CD4-positive, alpha-beta T cell (primary cell): ENCODE measurements at regions not wholly inside any gene's neighbourhood (a gene's known extent, or its start where the extent isn't known, plus 50 kb on each side); places are given as distances from the start of the nearest gene placed in this dataset.

Experiments
- ATAC-seq: fragments of 200-7000 bp; cut with Tn5 transposase; one replicate; pipeline ENCODE4 v1.10.0; 2022; ENCODE audit warnings: mild to moderate bottlenecking; ENCODE audit not compliant: poor library complexity
- CTCF ChIA-PET: fragments of 350-600 bp; sonication (Branson Sonifier 250); formaldehyde crosslinking; loops from one replicate; lab custom pipeline; 2021; ENCODE audit warnings: antibody characterized with exemption, inconsistent platforms; lab: Charles Lee
- POLR2A ChIA-PET: fragments of 350-600 bp; sonication (Branson Sonifier 250); formaldehyde crosslinking; loops from one replicate; lab custom pipeline; 2021; ENCODE audit warnings: antibody characterized with exemption, inconsistent platforms; lab: Charles Lee
- DNase-seq, 14 experiments: peaks; one replicate each; pipeline ENCODE4 v3.0.0-alpha.2; 2013 to 2020; ENCODE audit warnings: mixed read lengths in 2 of 14
- H3K27ac ChIP-seq, 2 donors: one replicate each; pipeline versions ENCODE4 v1.5.1 to v1.7.0; 2013; ENCODE audit warnings: low read length in 2 of 2, low read depth in 1 of 2, mild to moderate bottlenecking in 1 of 2
- H3K27me3 ChIP-seq, 2 experiments: 1 replicate in 1 of 2; 2 replicates in 1 of 2; pipeline versions ENCODE4 v1.6.1 to v1.7.0; 2013; ENCODE audit warnings: low read length in 2 of 2, control low read depth in 1 of 2, mild to moderate bottlenecking in 1 of 2, moderate library complexity in 1 of 2; ENCODE audit not compliant: insufficient read depth in 2 of 2, control insufficient read depth in 1 of 2
- H3K36me3 ChIP-seq: one replicate; pipeline ENCODE4 v1.6.1; 2013; ENCODE audit warnings: low read length, control low read depth; ENCODE audit not compliant: insufficient read depth
- H3K4me1 ChIP-seq: one replicate; pipeline ENCODE4 v1.6.1; 2013; ENCODE audit warnings: low read length, control low read depth; ENCODE audit not compliant: insufficient read depth
- H3K4me3 ChIP-seq: one replicate; pipeline ENCODE4 v1.5.1; 2013; ENCODE audit warnings: mild to moderate bottlenecking, low read length, moderate library complexity
- H3K9me3 ChIP-seq, 2 experiments: 1 replicate in 1 of 2; 2 replicates in 1 of 2; pipeline versions ENCODE4 v1.6.1 to v1.7.0; 2013; ENCODE audit warnings: low read length in 2 of 2, mild to moderate bottlenecking in 2 of 2, control low read depth in 1 of 2, moderate library complexity in 1 of 2; ENCODE audit not compliant: control insufficient read depth in 1 of 2, insufficient read depth in 1 of 2
- H3K27ac Mint-ChIP-seq: one replicate; pipeline ENCODE4 v1.8.0; 2020; ENCODE audit warnings: mixed read lengths
- H3K27me3 Mint-ChIP-seq: one replicate; pipeline ENCODE4 v1.8.0; 2021; ENCODE audit warnings: mixed read lengths
- H3K36me3 Mint-ChIP-seq: one replicate; pipeline ENCODE4 v1.8.0; 2021; ENCODE audit warnings: low read depth, mixed read lengths
- H3K4me1 Mint-ChIP-seq: one replicate; pipeline ENCODE4 v1.8.0; 2021; ENCODE audit warnings: low read depth, mixed read lengths
- H3K4me3 Mint-ChIP-seq: one replicate; pipeline ENCODE4 v1.8.0; 2020; ENCODE audit warnings: mild to moderate bottlenecking, mixed read lengths
- H3K9me3 Mint-ChIP-seq: one replicate; pipeline ENCODE4 v1.8.0; 2020; ENCODE audit warnings: mixed read lengths
- intact Hi-C, 2 experiments: fragments of 100-400 bp; cut with DNase I in 1 of 2; cut with micrococcal nuclease in 1 of 2; formaldehyde crosslinking; loops; one replicate each; pipeline versions ENCODE4 v1.15.1 to v1.9.0; 2023 to 2025; cut with DNase I, micrococcal nuclease
- TF ChIP-seq, protein P1 (sequence below): fragments of 200-600 bp; IDR thresholded peaks from one replicate; pipeline ENCODE4 v1.8.0; 2022; ENCODE audit warnings: antibody characterized with exemption, mild to moderate bottlenecking

- Mint-ChIP-seq H3K4me1 (no peaks in the 10 kb centered on the region), H3K36me3 (no peaks in the 10 kb centered on the region), H3K27ac (no peak overlapping the region), H3K9me3 (no peaks in the 10 kb centered on the region), H3K4me3 (no peak overlapping the region), H3K27me3 (peaks cover 4% of the 10 kb centered on the region)
- ATAC-seq: no peak
- H3K27me3 ChIP-seq: no peaks in the 10 kb centered on the region
- H3K27ac ChIP-seq: no peak overlapping the region
- POLR2A ChIA-PET: no interaction called here
- intact Hi-C loops: no loop called here
- CTCF ChIA-PET: no interaction called here
- H3K4me1 ChIP-seq: no peaks in the 10 kb centered on the region
- no peaks in the 10 kb centered on the region for H3K9me3 ChIP-seq
- H3K36me3 ChIP-seq: no peaks in the 10 kb centered on the region
- H3K4me3 ChIP-seq: no peak overlapping the region
- TF ChIP-seq, protein P1, sequence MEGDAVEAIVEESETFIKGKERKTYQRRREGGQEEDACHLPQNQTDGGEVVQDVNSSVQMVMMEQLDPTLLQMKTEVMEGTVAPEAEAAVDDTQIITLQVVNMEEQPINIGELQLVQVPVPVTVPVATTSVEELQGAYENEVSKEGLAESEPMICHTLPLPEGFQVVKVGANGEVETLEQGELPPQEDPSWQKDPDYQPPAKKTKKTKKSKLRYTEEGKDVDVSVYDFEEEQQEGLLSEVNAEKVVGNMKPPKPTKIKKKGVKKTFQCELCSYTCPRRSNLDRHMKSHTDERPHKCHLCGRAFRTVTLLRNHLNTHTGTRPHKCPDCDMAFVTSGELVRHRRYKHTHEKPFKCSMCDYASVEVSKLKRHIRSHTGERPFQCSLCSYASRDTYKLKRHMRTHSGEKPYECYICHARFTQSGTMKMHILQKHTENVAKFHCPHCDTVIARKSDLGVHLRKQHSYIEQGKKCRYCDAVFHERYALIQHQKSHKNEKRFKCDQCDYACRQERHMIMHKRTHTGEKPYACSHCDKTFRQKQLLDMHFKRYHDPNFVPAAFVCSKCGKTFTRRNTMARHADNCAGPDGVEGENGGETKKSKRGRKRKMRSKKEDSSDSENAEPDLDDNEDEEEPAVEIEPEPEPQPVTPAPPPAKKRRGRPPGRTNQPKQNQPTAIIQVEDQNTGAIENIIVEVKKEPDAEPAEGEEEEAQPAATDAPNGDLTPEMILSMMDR: no peak
- no peak for DNase-seq
These were observed 54.9 kb upstream of the DIPK1A start for GRCh38 chr1:93016171-93016570.

DNA sequence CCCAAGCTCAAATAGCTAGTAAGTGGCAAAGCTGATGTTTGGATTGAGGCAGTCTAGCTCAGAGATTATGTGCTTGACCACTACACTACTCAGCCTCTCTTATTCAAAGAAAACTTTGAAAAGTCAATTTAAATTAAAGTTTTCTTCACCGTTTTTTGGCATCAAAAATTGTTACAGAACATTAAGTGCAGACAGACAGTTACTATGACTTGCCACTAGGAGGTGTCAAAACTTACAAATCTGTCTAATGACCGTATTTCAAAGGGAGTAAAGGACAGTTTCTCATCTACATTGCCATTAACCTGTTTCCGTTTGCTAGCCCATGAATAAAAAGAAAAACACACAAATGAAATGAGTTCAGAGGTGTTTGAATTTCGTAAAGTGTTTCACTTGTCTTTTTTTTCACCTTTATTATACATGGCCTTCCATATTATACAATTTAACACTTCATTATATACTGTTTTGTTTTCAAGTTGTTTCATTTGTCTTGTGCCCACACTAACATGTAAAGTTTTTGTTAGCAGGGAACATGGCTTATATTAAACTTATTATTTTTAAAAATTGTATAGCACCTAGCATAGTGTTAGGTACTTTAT lies 57.4 kb upstream of the MTF2 start:
- Mint-ChIP-seq H3K27me3 (peaks cover 3% of the 10 kb centered on the region), H3K27ac (no peak overlapping the region), H3K9me3 (no peaks in the 10 kb centered on the region), H3K4me1 (peaks cover 5% of the 10 kb centered on the region), H3K36me3 (no peaks in the 10 kb centered on the region), H3K4me3 (no peak overlapping the region)
- Histone ChIP-seq H3K27me3 (no peaks in the 10 kb centered on the region), H3K9me3 (no peaks in the 10 kb centered on the region), H3K27ac (no peak overlapping the region), H3K4me3 (no peak overlapping the region), H3K4me1 (no peaks in the 10 kb centered on the region), H3K36me3 (no peaks in the 10 kb centered on the region)
- POLR2A ChIA-PET: no interaction called here
- CTCF ChIA-PET: interaction anchor here (1.8 to 4.4 kb wide), 2 partner anchors 40 to 41 kb away, joined by 4 to 17 read pairs; no protein-coding TSS in a partner anchor
- ATAC-seq: peak; percentile 85
- TF ChIP-seq, protein P1: peak; percentile 90
- intact Hi-C loops: loop anchor here (1.0 to 10.0 kb wide), 4 partner anchors 21 to 823 kb away; no protein-coding TSS in a partner anchor
- DNase-seq: peak in 3 of 14 experiments; percentile 68 to 71 (median 69)

DNA sequence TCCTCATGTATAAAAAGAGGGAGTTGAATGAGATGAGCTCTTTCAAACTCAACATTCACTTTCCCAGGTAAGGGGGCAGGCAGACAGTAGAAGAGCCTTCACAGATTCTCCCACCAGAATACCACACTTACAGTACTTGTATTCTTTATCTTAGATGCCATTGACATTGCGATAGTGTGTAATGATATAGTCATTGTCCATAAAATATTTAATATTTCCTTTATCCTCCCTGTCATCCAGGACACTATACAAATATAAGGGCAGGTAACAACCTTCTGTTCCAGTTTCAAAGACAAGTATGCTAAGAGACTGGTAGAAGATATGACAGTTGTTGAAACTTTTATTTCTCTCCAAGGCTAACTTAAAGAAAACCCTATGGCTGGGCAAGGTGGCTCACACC lies 56.5 kb upstream of the MTF2 start:
- ATAC-seq (no peak), DNase-seq (no peak)
- TF ChIP-seq, protein P1: no peak
- Histone ChIP-seq H3K27me3 (no peaks in the 10 kb centered on the region), H3K4me3 (no peak overlapping the region), H3K36me3 (no peaks in the 10 kb centered on the region), H3K4me1 (no peaks in the 10 kb centered on the region), H3K27ac (no peak overlapping the region), H3K9me3 (no peaks in the 10 kb centered on the region)
- no peaks in the 10 kb centered on the region for H3K27me3 Mint-ChIP-seq
- no peaks in the 10 kb centered on the region for H3K36me3 Mint-ChIP-seq
- intact Hi-C loops: loop anchor here in 1 of 2 experiments (10.0 kb wide), 1 partner anchor 792 kb away; no protein-coding TSS in a partner anchor
- H3K4me3 Mint-ChIP-seq: no peak overlapping the region
- POLR2A ChIA-PET: interaction anchor here (1.1 kb wide), 1 partner anchor 40 kb away, joined by 4 read pairs; no protein-coding TSS in a partner anchor
- no peaks in the 10 kb centered on the region for H3K9me3 Mint-ChIP-seq
- CTCF ChIA-PET: interaction anchor here (1.6 to 4.4 kb wide), 2 partner anchors 39 to 58 kb away, joined by 3 to 17 read pairs; no protein-coding TSS in a partner anchor
- peaks cover 5% of the 10 kb centered on the region for H3K4me1 Mint-ChIP-seq
- no peak overlapping the region for H3K27ac Mint-ChIP-seq
